GM12892 (cell line): ENCODE measurements at regions not wholly inside any gene's neighbourhood (a gene's known extent, or its start where the extent isn't known, plus 50 kb on each side); places are given as distances from the start of the nearest gene placed in this dataset.
"Not testable (repeated sequence)": the region's sequence is repeated elsewhere in the genome, so short reads cannot be mapped to it uniquely, and the experiment has no call there.

Experiments used
- POLR2A ChIP-seq: IDR thresholded peaks from 2 replicates; pipeline ENCODE4 v1.6.1; 2011; ENCODE audit warnings: low read depth, low read length, control low read depth
- POLR2AphosphoS5 ChIP-seq: IDR thresholded peaks from 2 replicates; pipeline ENCODE4 v1.6.1; 2011; ENCODE audit warnings: low read depth, low read length, control low read depth

DNA sequence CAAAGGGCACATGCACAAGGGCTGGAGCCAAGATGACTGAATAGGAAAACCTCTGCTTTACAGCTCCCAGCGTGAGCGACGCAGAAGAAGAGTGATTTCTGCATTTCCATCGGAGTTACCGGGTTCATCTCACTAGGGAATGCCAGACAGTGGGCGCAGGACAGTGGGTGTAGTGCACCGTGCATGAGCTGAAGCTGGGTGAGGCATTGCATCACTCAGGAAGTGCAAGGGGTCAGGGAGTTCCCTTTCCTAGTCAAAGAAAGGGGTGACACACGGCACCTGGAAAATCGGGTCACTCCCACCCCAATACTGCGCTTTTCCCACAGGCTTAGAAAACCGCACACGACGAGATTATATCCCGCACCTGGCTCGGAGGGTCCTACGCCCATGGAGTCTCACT lies 64.5 kb upstream of the HTR1E start:
- TF ChIP-seq POLR2A, POLR2AphosphoS5: not testable (repeated sequence)
